Right lobe of liver (tissue), 4 donors: ENCODE measurements at regions not wholly inside any gene's neighbourhood (a gene's known extent, or its start where the extent isn't known, plus 50 kb on each side); places are given as distances from the start of the nearest gene placed in this dataset.
"Not testable (repeated sequence)": the region's sequence is repeated elsewhere in the genome, so short reads cannot be mapped to it uniquely, and the experiment has no call there.

ENCODE experiments used
- POLR2A ChIP-seq: fragments of 450-650 bp; IDR thresholded peaks from one replicate; pipeline ENCODE4 v1.6.1; 2017; ENCODE audit warnings: antibody characterized with exemption, mild to moderate bottlenecking
- TF ChIP-seq, protein P1 (sequence below), 4 donors: fragments of 200-600 bp in 3 of 4; fragments of 450-650 bp in 1 of 4; IDR thresholded peaks; one replicate each; pipeline versions ENCODE4 v1.5.1 to v1.8.0; 2016 to 2022; ENCODE audit warnings: antibody characterized with exemption in 4 of 4, mild to moderate bottlenecking in 2 of 4
- donor health status: DM: no; HTN: no; CAD: no.
- donor health status: DM: no; HTN: no; CAD: no.
- donor health status: DM: no; HTN: yes; CAD: no.

DNA sequence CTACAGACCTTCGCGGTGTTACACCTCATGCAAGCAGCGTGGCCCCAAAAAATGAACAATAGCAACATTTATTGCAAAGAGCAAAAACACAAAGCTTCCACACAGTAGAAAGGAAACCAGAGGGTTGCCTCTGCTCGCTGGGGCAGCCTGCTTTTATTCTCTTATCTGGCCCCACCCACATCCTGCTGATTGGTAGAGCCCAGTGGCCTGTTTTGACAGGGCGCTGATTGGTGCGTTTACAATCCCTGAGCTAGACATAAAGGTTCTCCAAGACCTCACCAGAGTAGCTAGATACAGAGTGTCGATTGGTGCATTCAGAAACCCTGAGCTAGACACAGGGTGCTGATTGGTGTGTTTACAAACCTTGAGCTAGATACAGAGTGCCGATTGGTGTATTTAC, 52.8 kb upstream of the MARK1 start:
- TF ChIP-seq, protein P1, sequence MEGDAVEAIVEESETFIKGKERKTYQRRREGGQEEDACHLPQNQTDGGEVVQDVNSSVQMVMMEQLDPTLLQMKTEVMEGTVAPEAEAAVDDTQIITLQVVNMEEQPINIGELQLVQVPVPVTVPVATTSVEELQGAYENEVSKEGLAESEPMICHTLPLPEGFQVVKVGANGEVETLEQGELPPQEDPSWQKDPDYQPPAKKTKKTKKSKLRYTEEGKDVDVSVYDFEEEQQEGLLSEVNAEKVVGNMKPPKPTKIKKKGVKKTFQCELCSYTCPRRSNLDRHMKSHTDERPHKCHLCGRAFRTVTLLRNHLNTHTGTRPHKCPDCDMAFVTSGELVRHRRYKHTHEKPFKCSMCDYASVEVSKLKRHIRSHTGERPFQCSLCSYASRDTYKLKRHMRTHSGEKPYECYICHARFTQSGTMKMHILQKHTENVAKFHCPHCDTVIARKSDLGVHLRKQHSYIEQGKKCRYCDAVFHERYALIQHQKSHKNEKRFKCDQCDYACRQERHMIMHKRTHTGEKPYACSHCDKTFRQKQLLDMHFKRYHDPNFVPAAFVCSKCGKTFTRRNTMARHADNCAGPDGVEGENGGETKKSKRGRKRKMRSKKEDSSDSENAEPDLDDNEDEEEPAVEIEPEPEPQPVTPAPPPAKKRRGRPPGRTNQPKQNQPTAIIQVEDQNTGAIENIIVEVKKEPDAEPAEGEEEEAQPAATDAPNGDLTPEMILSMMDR (IDR thresholded peaks at IDR 0.05): not testable (repeated sequence)
- TF ChIP-seq POLR2A: not testable (repeated sequence)
